Astrocyte of the spinal cord (primary cell): ENCODE measurements at regions not wholly inside any gene's neighbourhood (a gene's known extent, or its start where the extent isn't known, plus 50 kb on each side); places are given as distances from the start of the nearest gene placed in this dataset.
"Not testable (repeated sequence)": the region's sequence is repeated elsewhere in the genome, so short reads cannot be mapped to it uniquely, and the experiment has no call there.

Experiments
- DNase-seq: peaks from one replicate; pipeline ENCODE4 v3.0.0; 2011; ENCODE audit warnings: low read depth, low spot score
- H3K4me3 ChIP-seq: 2 replicates; pipeline ENCODE4 v1.5.1; 2011; ENCODE audit warnings: low read depth, mild to moderate bottlenecking, low read length, moderate library complexity
- CTCF ChIP-seq: IDR thresholded peaks from 2 replicates; pipeline ENCODE4 v1.5.1; 2012; ENCODE audit warnings: low read depth, mild to moderate bottlenecking, low read length, inconsistent platforms
- in situ Hi-C: cut with HindIII; loops from 2 replicates; pipeline ENCODE4 v1.10.0; 2017; ENCODE audit warnings: low sequenced_read_pairs

GRCh38 chr9:79061752-79062616 lies 509.8 kb upstream of the TLE4 start:
- in situ Hi-C loops = no loop called here
- H3K4me3 ChIP-seq = no peak overlapping the region
- TF ChIP-seq CTCF = no peak
- DNase-seq = no peak

GRCh38 chr9:79073201-79073600 lies 498.6 kb upstream of the TLE4 start:
- in situ Hi-C loops = no loop called here
- no peak for TF ChIP-seq CTCF
- no peak overlapping the region for H3K4me3 ChIP-seq
- no peak for DNase-seq

GRCh38 chr9:79080536-79080935 lies 491.2 kb upstream of the TLE4 start:
- no peak for DNase-seq
- TF ChIP-seq CTCF = no peak
- in situ Hi-C loops = no loop called here
- no peak overlapping the region for H3K4me3 ChIP-seq

- no peak for TF ChIP-seq CTCF
- no peak overlapping the region for H3K4me3 ChIP-seq
- no peak for DNase-seq
- in situ Hi-C loops = no loop called here
These were observed 488.1 kb upstream of the TLE4 start for GRCh38 chr9:79083621-79084020.

GRCh38 chr9:79087133-79087532 lies 484.6 kb upstream of the TLE4 start:
- no peak for TF ChIP-seq CTCF
- no peak for DNase-seq
- in situ Hi-C loops = no loop called here
- H3K4me3 ChIP-seq = no peak overlapping the region

- in situ Hi-C loops = no loop called here
- DNase-seq = no peak
- no peak overlapping the region for H3K4me3 ChIP-seq
- no peak for TF ChIP-seq CTCF
These were observed 482.7 kb upstream of the TLE4 start for GRCh38 chr9:79089054-79089560.

GRCh38 chr9:79089851-79090250 lies 481.9 kb upstream of the TLE4 start:
- H3K4me3 ChIP-seq, in situ Hi-C loops, DNase-seq: not testable (repeated sequence)

GRCh38 chr9:79103257-79103656 lies 468.5 kb upstream of the TLE4 start:
- in situ Hi-C loops, DNase-seq: not testable (repeated sequence)

More at GRCh38 chr9:79103257-79103656, 468.5 kb upstream of the TLE4 start:
- H3K4me3 ChIP-seq = not testable (repeated sequence)
